HG03196 (cell line): ENCODE measurements at regions not wholly inside any gene's neighbourhood (a gene's known extent, or its start where the extent isn't known, plus 50 kb on each side); places are given as distances from the start of the nearest gene placed in this dataset.
"Not testable (repeated sequence)": the region's sequence is repeated elsewhere in the genome, so short reads cannot be mapped to it uniquely, and the experiment has no call there.

ENCODE experiments used
- ATAC-seq: cut with Tn5 transposase; IDR thresholded peaks from one replicate; pipeline ENCODE4 v1.9.1; 2021; ENCODE audit not compliant: unreplicated experiment

DNA sequence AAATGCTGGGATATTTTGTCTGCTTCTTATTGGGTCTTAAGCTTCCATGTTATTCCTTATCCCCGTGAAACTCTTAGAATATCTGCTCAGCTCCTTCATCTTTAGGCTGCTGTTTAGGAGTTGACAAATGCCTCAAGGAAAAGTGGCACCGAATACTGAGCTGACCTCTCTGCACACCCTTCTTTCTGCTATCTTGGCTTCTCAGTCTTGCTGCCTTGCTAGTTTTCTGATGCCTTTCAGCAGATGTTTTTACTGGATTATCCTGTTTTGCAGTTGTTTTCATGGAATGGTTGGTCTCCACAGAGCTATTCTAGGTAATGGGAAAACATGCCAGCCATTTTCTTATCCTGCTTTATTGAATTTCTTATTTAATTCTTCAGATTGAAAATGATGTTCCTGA is 86.3 kb downstream of the GYPE start:
- no peak for ATAC-seq

DNA sequence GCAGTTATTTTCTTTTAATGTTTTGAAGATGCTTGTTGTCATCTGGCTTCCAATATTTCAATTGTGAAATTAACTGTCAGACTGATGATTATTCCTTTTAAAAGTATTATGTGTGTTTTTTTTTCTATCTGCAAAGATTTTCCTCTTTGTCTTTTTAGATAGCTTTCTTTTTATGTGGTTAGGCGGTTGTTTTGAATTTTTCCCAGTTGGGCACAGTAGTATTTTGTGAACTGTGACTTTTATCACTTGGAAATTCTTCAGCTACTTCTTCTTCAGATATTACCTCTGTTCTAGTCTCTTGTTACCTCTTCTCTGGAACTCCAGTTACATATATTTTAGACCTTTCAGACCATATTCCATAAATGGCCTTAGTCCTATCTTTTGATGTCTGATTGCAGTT is 87.5 kb downstream of the GYPE start:
- ATAC-seq: not testable (repeated sequence)

DNA sequence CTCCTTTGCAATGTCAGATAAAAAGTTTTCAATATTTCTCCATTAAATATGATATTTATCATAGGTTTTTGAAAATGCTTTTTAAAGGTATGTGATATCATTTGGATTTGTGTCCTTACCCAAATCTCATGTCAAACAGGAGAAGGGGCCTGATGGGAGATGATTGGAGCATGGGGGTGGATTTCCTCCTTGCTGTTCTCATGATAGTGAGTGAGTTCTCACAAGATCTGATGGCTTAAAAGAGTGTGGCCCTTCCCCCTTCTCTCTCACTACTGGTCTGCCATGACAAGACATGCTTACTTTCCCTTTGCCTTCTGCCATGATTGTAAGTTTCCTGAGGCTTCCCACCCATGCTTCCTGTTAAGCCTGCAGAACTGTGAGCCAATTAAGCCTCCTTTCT is 90.0 kb downstream of the GYPE start:
- not testable (repeated sequence) for ATAC-seq

DNA sequence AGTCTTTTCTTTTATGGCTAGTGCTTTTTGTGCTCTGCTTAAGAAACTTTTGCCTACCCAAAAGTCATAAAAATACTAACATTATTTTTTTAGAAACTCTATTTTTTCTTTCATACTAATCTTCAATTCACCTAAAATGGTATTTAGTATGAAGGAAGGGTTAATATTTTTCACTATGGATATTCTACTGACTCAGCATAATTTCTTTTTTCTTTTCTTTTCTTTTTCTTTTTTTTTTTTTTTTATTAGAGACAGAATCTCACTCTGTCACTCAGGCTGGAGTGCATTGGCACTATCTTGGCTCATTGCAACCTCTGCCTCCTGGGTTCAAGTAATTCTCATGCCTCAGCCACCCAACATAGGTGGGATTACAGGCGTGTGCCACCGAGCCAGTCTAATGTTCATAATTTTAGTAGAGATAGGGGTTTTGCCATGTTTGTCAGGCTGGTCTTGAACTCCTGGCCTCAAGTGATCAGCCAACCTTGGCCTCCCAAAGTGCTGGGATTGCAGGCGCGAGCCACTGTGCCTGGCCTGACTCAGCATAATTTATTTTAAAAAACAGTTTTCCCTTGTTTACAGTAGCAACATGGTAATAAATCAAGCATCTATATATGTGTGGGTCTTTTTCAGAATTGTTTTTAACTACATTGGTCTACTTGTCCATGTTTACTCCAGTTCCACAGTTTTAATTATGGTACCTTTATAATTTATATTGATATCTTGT is 91.8 kb downstream of the GYPE start:
- ATAC-seq: not testable (repeated sequence)

DNA sequence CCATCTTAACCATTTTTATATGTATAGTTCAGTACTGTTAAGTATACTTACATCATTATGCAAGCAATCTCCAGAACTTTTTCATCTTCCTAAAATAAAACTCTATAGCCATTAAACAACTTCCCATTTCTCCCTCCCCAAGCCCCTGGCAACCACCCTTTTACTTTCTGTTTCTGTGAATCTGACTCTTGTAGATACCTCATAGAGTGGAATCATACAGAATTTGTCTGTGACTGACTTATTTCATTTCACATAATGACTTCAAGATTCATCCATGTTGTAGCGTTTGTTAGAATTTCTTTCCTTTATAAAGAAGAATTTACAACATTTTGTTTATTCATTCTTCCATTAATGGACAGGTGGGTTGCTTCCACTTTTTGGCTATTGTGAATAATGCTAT is 91.2 kb upstream of the FREM3 start:
- not testable (repeated sequence) for ATAC-seq

GRCh38 chr4:143790425-143790824 is 90.0 kb upstream of the FREM3 start:
- ATAC-seq: not testable (repeated sequence)

DNA sequence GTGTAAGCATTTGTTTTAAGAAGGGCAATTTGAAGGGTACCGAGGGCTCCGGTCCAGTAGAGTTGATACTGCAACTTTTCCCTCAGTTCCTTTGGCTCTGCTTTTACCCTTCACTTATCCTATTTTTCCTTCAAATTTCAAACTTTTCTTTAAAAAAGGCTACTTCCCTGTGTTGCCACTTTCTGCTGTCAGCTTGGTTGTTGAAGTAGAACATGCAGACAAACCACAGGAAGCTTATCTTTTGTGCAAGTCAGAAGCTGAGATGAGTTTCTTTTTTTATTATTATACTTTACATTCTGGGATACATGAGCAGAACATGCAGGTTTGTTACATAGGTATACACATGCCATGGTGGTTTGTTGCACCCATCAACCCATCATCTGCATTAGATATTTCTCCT is 89.1 kb upstream of the FREM3 start:
- not testable (repeated sequence) for ATAC-seq

GRCh38 chr4:143784567-143784966 is 84.1 kb upstream of the FREM3 start:
- no peak for ATAC-seq

DNA sequence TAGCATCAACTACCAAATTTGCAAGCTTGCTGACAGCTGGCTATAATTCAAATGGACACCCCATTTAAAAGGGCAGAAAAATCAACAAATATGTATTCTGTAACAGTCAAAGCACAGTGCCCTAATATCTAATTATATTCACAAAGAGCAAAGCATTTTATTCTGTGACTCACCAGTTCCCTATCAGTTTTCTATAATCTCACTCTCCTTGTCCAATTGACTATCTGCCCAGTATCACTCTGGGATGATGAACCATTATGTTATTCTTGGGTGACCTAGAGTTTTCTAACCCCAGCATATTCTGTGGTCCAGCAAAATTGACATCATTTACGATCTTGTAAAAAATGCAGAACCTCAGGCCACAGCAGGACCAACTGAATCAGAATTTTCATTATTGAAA is 82.0 kb upstream of the FREM3 start:
- ATAC-seq: no peak

- ATAC-seq: peak; percentile 99
Observed at GRCh38 chr4:143773998-143774895, 73.8 kb upstream of the FREM3 start.

DNA sequence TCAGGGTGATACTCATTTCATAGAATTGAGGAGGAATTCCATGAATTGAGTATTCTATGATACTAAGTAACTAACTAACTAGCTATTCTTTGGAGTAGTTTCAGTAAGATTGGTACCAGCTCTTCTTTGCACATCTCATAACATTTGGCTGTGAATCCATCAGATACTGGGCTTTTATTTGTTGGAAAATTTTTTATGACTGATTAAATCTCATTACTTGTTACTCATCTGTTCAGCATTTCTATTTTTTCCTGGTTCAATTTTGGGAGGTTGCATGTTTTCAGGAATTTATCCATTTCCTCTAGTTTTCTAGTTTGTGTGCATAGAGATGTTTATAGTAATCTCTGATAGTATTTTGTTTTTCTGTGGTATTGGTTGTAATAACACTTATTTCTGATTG is 70.8 kb upstream of the FREM3 start:
- ATAC-seq: no peak

- ATAC-seq: no peak
Observed at GRCh38 chr4:143768007-143768591, 67.6 kb upstream of the FREM3 start.

- no peak for ATAC-seq
Observed at GRCh38 chr4:143763587-143763986, 63.1 kb upstream of the FREM3 start.

- ATAC-seq: no peak
Observed at GRCh38 chr4:143762511-143762910, 62.0 kb upstream of the FREM3 start.
